Endothelial cell of umbilical vein (primary cell): ENCODE measurements at regions not wholly inside any gene's neighbourhood (a gene's known extent, or its start where the extent isn't known, plus 50 kb on each side); places are given as distances from the start of the nearest gene placed in this dataset.

ENCODE experiments used
- BruUV-seq: library from RNA; stranded (reverse); fragments of 400-500 nt; replicated peaks from 2 replicates; lab custom pipeline; 2021; lab: Mats Ljungman, UMichigan
- CTCF ChIA-PET: fragments of 300-600, 350-600 bp; sonication (Branson Sonifier 250); formaldehyde crosslinking; loops from one replicate; lab custom pipeline; 2021; ENCODE audit warnings: antibody characterized with exemption, inconsistent platforms; lab: Charles Lee
- POLR2A ChIA-PET: fragments of 300-600, 350-600 bp; sonication (Branson Sonifier 250); formaldehyde crosslinking; loops from one replicate; lab custom pipeline; 2021; ENCODE audit warnings: antibody characterized with exemption, inconsistent platforms; lab: Charles Lee
- DNase-seq: peaks from one replicate; pipeline ENCODE4 v3.0.0-alpha.2; 2011; ENCODE audit warnings: low read depth, low spot score
- FAIRE-seq: peaks from 2 replicates; lab custom pipeline; 2011; peaks lifted over from hg19 to GRCh38; lab: Jason Lieb, UNC
- H2AFZ ChIP-seq: 2 replicates; pipeline ENCODE4 v1.6.0; 2012; ENCODE audit warnings: low read depth, low read length, control low read depth, inconsistent platforms
- H3K27ac ChIP-seq: 2 replicates; pipeline ENCODE4 v1.5.1; 2011; ENCODE audit warnings: low read depth, mild to moderate bottlenecking, control low read depth, low read length, moderate library complexity; ENCODE audit not compliant: insufficient read depth
- H3K27me3 ChIP-seq, 2 experiments: 2 replicates each; pipeline versions ENCODE4 v1.6.0 to v1.6.1; 2011; ENCODE audit warnings: low read length in 2 of 2, mixed read lengths in 1 of 2; ENCODE audit not compliant: control insufficient read depth in 2 of 2, insufficient read depth in 2 of 2
- H3K36me3 ChIP-seq, 2 experiments: 2 replicates in 1 of 2; 3 replicates in 1 of 2; pipeline ENCODE4 v1.5.1; 2011; ENCODE audit warnings: low read length in 2 of 2, mild to moderate bottlenecking in 1 of 2, moderate library complexity in 1 of 2; ENCODE audit not compliant: control insufficient read depth in 2 of 2, insufficient read depth in 2 of 2; ENCODE audit errors: extremely low read depth in 1 of 2
- H3K4me1 ChIP-seq: 3 replicates; pipeline ENCODE4 v1.5.1; 2011; ENCODE audit warnings: mild to moderate bottlenecking, low read length; ENCODE audit not compliant: control insufficient read depth, insufficient read depth; ENCODE audit errors: extremely low read depth
- H3K4me2 ChIP-seq: 2 replicates; pipeline ENCODE4 v1.6.1; 2011; ENCODE audit warnings: low read length, control low read depth, mixed read lengths; ENCODE audit not compliant: insufficient read depth
- H3K4me3 ChIP-seq, 3 experiments: fragments of 200-600 bp in 1 of 3; sonication (generic), shearing (Covaris generic) in 1 of 3; replicated peaks in 1 of 3; 2 replicates each; pipeline ENCODE4 v1.5.1; 2011 to 2016; ENCODE audit warnings: control low read depth in 3 of 3, low read length in 3 of 3, mild to moderate bottlenecking in 2 of 3, inconsistent platforms in 1 of 3, low read depth in 1 of 3, moderate library complexity in 1 of 3; ENCODE audit not compliant: insufficient read depth in 1 of 3
- H3K79me2 ChIP-seq: 2 replicates; pipeline ENCODE4 v1.6.0; 2012; ENCODE audit warnings: low read length, inconsistent platforms; ENCODE audit not compliant: control insufficient read depth, insufficient read depth
- H3K9ac ChIP-seq: replicated peaks from 2 replicates; pipeline ENCODE3; 2011; ENCODE audit warnings: low read length, control low read depth; ENCODE audit not compliant: insufficient read depth; ENCODE audit errors: extremely low read depth
- H3K9me1 ChIP-seq: replicated peaks from 3 replicates; pipeline ENCODE4 v1.6.0; 2011; ENCODE audit warnings: mild to moderate bottlenecking, low read length; ENCODE audit not compliant: control insufficient read depth, insufficient read depth; ENCODE audit errors: extremely low read depth
- H3K9me3 ChIP-seq: replicated peaks from 2 replicates; pipeline ENCODE4 v1.5.1; 2012; ENCODE audit warnings: low read length, inconsistent platforms; ENCODE audit not compliant: control insufficient read depth, insufficient read depth
- H4K20me1 ChIP-seq: replicated peaks from 2 replicates; pipeline ENCODE3; 2011; ENCODE audit warnings: mild to moderate bottlenecking, low read length; ENCODE audit not compliant: control insufficient read depth, insufficient read depth; ENCODE audit errors: extremely low read depth
- EZH2 ChIP-seq: IDR thresholded peaks from 2 replicates; pipeline ENCODE4 v1.6.1; 2012; ENCODE audit warnings: borderline replicate concordance, low read depth, mild to moderate bottlenecking, moderate library complexity, low read length, inconsistent platforms; ENCODE audit not compliant: severe bottlenecking
- FOS ChIP-seq: IDR thresholded peaks from 2 replicates; pipeline ENCODE4 v1.6.1; 2011; ENCODE audit warnings: mild to moderate bottlenecking, low read length, moderate library complexity, borderline replicate concordance; ENCODE audit not compliant: insufficient read depth
- GATA2 ChIP-seq: IDR thresholded peaks from 2 replicates; pipeline ENCODE4 v1.7.0; 2011; ENCODE audit warnings: low read depth, mild to moderate bottlenecking, moderate library complexity, mixed read lengths, low read length; ENCODE audit not compliant: insufficient read length, insufficient read depth
- JUN ChIP-seq: IDR thresholded peaks from 2 replicates; pipeline ENCODE4 v1.6.1; 2011; ENCODE audit warnings: borderline replicate concordance, low read depth; ENCODE audit not compliant: insufficient read length, insufficient read depth
- MYC ChIP-seq: IDR thresholded peaks from one replicate; pipeline ENCODE4 v1.6.1; 2011; ENCODE audit warnings: mild to moderate bottlenecking, low read depth, low read length
- POLR2A ChIP-seq: IDR thresholded peaks from 2 replicates; pipeline ENCODE4 v1.6.1; 2012; ENCODE audit warnings: low read depth, mild to moderate bottlenecking, control low read depth, low read length
- POLR2AphosphoS5 ChIP-seq: IDR thresholded peaks from 2 replicates; pipeline ENCODE4 v1.6.1; 2012; ENCODE audit warnings: low read depth, mild to moderate bottlenecking, control low read depth, low read length, moderate library complexity; ENCODE audit not compliant: insufficient read depth
- dilution Hi-C: fragments of 300-500 bp; cut with MboI; formaldehyde crosslinking; loops from one replicate; pipeline ENCODE4 v1.15.0; 2019; ENCODE audit warnings: low sequenced_read_pairs; ENCODE audit not compliant: extremely low pct_ligation_motif_present
- intact Hi-C: fragments of 100-400 bp; cut with micrococcal nuclease; formaldehyde crosslinking; loops from one replicate; pipeline ENCODE4 v1.10.0; 2022
- TF ChIP-seq, protein P1 (sequence below): IDR thresholded peaks from 2 replicates; pipeline ENCODE4 v1.6.1; 2011; ENCODE audit not compliant: insufficient read depth, insufficient read length
- TF ChIP-seq, protein P2 (sequence below), 2 donors: IDR thresholded peaks; 1 replicate in 1 of 2; 2 replicates in 1 of 2; pipeline ENCODE4 v1.5.1; 2011; ENCODE audit warnings: low read length in 2 of 2, mild to moderate bottlenecking in 2 of 2, moderate library complexity in 2 of 2, control low read depth in 1 of 2, inconsistent platforms in 1 of 2, low read depth in 1 of 2; ENCODE audit not compliant: insufficient read depth in 1 of 2; ENCODE audit errors: extremely low read depth in 1 of 2

DNA sequence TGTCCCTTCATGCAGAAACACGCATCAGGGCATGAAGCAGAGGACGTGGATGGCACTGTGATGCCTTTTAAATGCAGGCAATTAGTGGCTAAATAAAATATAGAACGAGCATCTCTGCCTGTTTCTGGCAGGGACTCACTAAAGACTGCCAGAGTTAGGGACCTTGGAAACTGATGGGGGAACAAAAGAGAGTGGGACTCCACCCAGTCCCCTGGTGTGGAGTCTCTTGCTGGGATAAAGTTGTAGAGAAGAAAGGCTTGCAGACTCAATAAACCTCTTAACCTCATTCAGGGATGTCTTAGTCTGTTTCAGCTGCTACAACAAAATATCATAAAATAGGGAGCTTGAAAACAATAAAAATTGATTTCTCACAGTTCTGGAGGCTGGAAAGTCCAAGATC is 87.6 kb upstream of the ARAP3 start:
- H2AFZ ChIP-seq: no peak overlapping the region
- TF ChIP-seq, protein P1, sequence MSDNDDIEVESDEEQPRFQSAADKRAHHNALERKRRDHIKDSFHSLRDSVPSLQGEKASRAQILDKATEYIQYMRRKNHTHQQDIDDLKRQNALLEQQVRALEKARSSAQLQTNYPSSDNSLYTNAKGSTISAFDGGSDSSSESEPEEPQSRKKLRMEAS: no peak
- TF ChIP-seq MYC (no peak), GATA2 (no peak), EZH2 (no peak), JUN (no peak), POLR2AphosphoS5 (no peak)
- no peaks in the 10 kb centered on the region for H3K4me1 ChIP-seq
- FAIRE-seq: no peak
- H3K27ac ChIP-seq: no peak overlapping the region
- dilution Hi-C loops (no loop called here), intact Hi-C loops (no loop called here)
- peaks cover 11 to 17% of the 10 kb centered on the region in 2 experiments for H3K27me3 ChIP-seq
- no peak overlapping the region for H3K9ac ChIP-seq
- no TSS peak for BruUV-seq
- POLR2A ChIA-PET: no interaction called here
- H3K9me3 ChIP-seq: no peaks in the 10 kb centered on the region
- H3K4me3 ChIP-seq: no peak overlapping the region
- no peaks in the 10 kb centered on the region for H3K79me2 ChIP-seq
- DNase-seq: no peak
- no peaks in the 10 kb centered on the region for H4K20me1 ChIP-seq
- no peaks in the 10 kb centered on the region for H3K9me1 ChIP-seq
- no peak overlapping the region for H3K4me2 ChIP-seq
- CTCF ChIA-PET: interaction anchor here (0.9 to 1.6 kb wide), 3 partner anchors 12 to 110 kb away, joined by 3 to 4 read pairs (median 3); no protein-coding TSS in a partner anchor
- no peaks in the 10 kb centered on the region for H3K36me3 ChIP-seq

- Histone ChIP-seq H3K9me1 (no peaks in the 10 kb centered on the region), H3K9me3 (no peaks in the 10 kb centered on the region), H4K20me1 (no peaks in the 10 kb centered on the region), H3K27ac (no peak overlapping the region), H2AFZ (no peak overlapping the region), H3K4me2 (no peak overlapping the region), H3K36me3 (no peaks in the 10 kb centered on the region), H3K4me3 (no peak overlapping the region), H3K27me3 (peaks cover 17 to 20% of the 10 kb centered on the region in 2 experiments), H3K79me2 (no peaks in the 10 kb centered on the region), H3K9ac (no peak overlapping the region), H3K4me1 (no peaks in the 10 kb centered on the region)
- DNase-seq: no peak
- ChIA-PET CTCF (interaction anchor here (1.1 to 1.6 kb wide), 3 partner anchors 10 to 111 kb away, joined by 3 to 7 read pairs (median 6); no protein-coding TSS in a partner anchor), POLR2A (no interaction called here)
- TF ChIP-seq POLR2A (no peak), JUN (no peak), POLR2AphosphoS5 (no peak), EZH2 (no peak), FOS (no peak), MYC (no peak), GATA2 (no peak)
- TF ChIP-seq, protein P2, sequence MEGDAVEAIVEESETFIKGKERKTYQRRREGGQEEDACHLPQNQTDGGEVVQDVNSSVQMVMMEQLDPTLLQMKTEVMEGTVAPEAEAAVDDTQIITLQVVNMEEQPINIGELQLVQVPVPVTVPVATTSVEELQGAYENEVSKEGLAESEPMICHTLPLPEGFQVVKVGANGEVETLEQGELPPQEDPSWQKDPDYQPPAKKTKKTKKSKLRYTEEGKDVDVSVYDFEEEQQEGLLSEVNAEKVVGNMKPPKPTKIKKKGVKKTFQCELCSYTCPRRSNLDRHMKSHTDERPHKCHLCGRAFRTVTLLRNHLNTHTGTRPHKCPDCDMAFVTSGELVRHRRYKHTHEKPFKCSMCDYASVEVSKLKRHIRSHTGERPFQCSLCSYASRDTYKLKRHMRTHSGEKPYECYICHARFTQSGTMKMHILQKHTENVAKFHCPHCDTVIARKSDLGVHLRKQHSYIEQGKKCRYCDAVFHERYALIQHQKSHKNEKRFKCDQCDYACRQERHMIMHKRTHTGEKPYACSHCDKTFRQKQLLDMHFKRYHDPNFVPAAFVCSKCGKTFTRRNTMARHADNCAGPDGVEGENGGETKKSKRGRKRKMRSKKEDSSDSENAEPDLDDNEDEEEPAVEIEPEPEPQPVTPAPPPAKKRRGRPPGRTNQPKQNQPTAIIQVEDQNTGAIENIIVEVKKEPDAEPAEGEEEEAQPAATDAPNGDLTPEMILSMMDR (IDR thresholded peaks at IDR 0.05; ENCODE audit: extremely low read depth in 1 of 2, insufficient read depth in 1 of 2, low read depth in 1 of 2, low read length in 2 of 2): no peak
- TF ChIP-seq, protein P1: no peak
- no peak for FAIRE-seq
- intact Hi-C loops: no loop called here
- dilution Hi-C loops: no loop called here
- BruUV-seq: no TSS peak
Observed at GRCh38 chr5:141767671-141768070, 85.6 kb upstream of the ARAP3 start.
